HUES6 (cell line): ENCODE measurements at regions not wholly inside any gene's neighbourhood (a gene's known extent, or its start where the extent isn't known, plus 50 kb on each side); places are given as distances from the start of the nearest gene placed in this dataset.

ENCODE experiments used
- H3K27ac ChIP-seq: 2 replicates; pipeline ENCODE4 v1.7.0; 2013; ENCODE audit warnings: low read depth, mild to moderate bottlenecking, low read length, inconsistent platforms
- H3K27me3 ChIP-seq: 2 replicates; pipeline ENCODE4 v1.6.1; 2013; ENCODE audit warnings: low read length; ENCODE audit not compliant: control insufficient read depth, insufficient read depth
- H3K36me3 ChIP-seq: 2 replicates; pipeline ENCODE4 v1.6.1; 2013; ENCODE audit warnings: low read length; ENCODE audit not compliant: control insufficient read depth, insufficient read depth
- H3K4me1 ChIP-seq: 2 replicates; pipeline ENCODE4 v1.6.1; 2013; ENCODE audit warnings: low read length; ENCODE audit not compliant: control insufficient read depth, insufficient read depth
- H3K4me3 ChIP-seq: 2 replicates; pipeline ENCODE4 v1.5.1; 2013; ENCODE audit warnings: low read depth, low read length
- H3K9ac ChIP-seq: one replicate; pipeline ENCODE4 v1.6.1; 2013; ENCODE audit warnings: mild to moderate bottlenecking, low read length
- H3K9me3 ChIP-seq: 2 replicates; pipeline ENCODE4 v1.6.1; 2013; ENCODE audit warnings: low read depth, low read length; ENCODE audit not compliant: control insufficient read depth, insufficient read depth

GRCh38 chr17:71107136-71107535, 937.8 kb downstream of the KCNJ2 start:
- no peak overlapping the region for H3K4me3 ChIP-seq
- H3K27me3 ChIP-seq, result no peaks in the 10 kb centered on the region
- H3K9ac ChIP-seq, result no peak overlapping the region
- no peaks in the 10 kb centered on the region for H3K9me3 ChIP-seq
- H3K27ac ChIP-seq, result no peak overlapping the region
- no peaks in the 10 kb centered on the region for H3K36me3 ChIP-seq
- H3K4me1 ChIP-seq, result peaks cover 3% of the 10 kb centered on the region; the same call in 1 of the 2 replicates

GRCh38 chr17:71109697-71110096, 940.4 kb downstream of the KCNJ2 start:
- H3K4me1 ChIP-seq, result no peaks in the 10 kb centered on the region
- no peaks in the 10 kb centered on the region for H3K9me3 ChIP-seq
- no peaks in the 10 kb centered on the region for H3K27me3 ChIP-seq
- no peak overlapping the region for H3K4me3 ChIP-seq
- H3K9ac ChIP-seq, result no peak overlapping the region
- no peak overlapping the region for H3K27ac ChIP-seq
- no peaks in the 10 kb centered on the region for H3K36me3 ChIP-seq

GRCh38 chr17:71110326-71110725, 941.0 kb downstream of the KCNJ2 start:
- no peak overlapping the region for H3K9ac ChIP-seq
- H3K4me3 ChIP-seq, result no peak overlapping the region
- H3K27ac ChIP-seq, result no peak overlapping the region
- no peaks in the 10 kb centered on the region for H3K36me3 ChIP-seq
- H3K9me3 ChIP-seq, result no peaks in the 10 kb centered on the region
- H3K4me1 ChIP-seq, result no peaks in the 10 kb centered on the region
- no peaks in the 10 kb centered on the region for H3K27me3 ChIP-seq

- no peak overlapping the region for H3K9ac ChIP-seq
- H3K9me3 ChIP-seq, result no peaks in the 10 kb centered on the region
- H3K27me3 ChIP-seq, result no peaks in the 10 kb centered on the region
- no peaks in the 10 kb centered on the region for H3K4me1 ChIP-seq
- H3K27ac ChIP-seq, result no peak overlapping the region
- H3K4me3 ChIP-seq, result no peak overlapping the region
- H3K36me3 ChIP-seq, result no peaks in the 10 kb centered on the region
These were observed 942.1 kb downstream of the KCNJ2 start for GRCh38 chr17:71111460-71111859.

GRCh38 chr17:71111934-71112333, 942.6 kb downstream of the KCNJ2 start:
- Histone ChIP-seq H3K27ac (no peak overlapping the region), H3K9ac (no peak overlapping the region), H3K4me3 (no peak overlapping the region), H3K36me3 (no peaks in the 10 kb centered on the region), H3K4me1 (no peaks in the 10 kb centered on the region), H3K27me3 (no peaks in the 10 kb centered on the region), H3K9me3 (no peaks in the 10 kb centered on the region)

GRCh38 chr17:71113347-71113746, 944.0 kb downstream of the KCNJ2 start:
- Histone ChIP-seq H3K27ac (no peak overlapping the region), H3K9ac (no peak overlapping the region), H3K9me3 (no peaks in the 10 kb centered on the region), H3K4me1 (no peaks in the 10 kb centered on the region), H3K27me3 (no peaks in the 10 kb centered on the region), H3K4me3 (no peak overlapping the region), H3K36me3 (no peaks in the 10 kb centered on the region)

GRCh38 chr17:71114911-71115668, 945.8 kb downstream of the KCNJ2 start:
- Histone ChIP-seq H3K9me3 (no peaks in the 10 kb centered on the region), H3K4me3 (no peak overlapping the region), H3K9ac (no peak overlapping the region), H3K4me1 (no peaks in the 10 kb centered on the region), H3K36me3 (no peaks in the 10 kb centered on the region), H3K27me3 (no peaks in the 10 kb centered on the region), H3K27ac (no peak overlapping the region)

- no peak overlapping the region for H3K27ac ChIP-seq
- no peaks in the 10 kb centered on the region for H3K27me3 ChIP-seq
- H3K36me3 ChIP-seq, result no peaks in the 10 kb centered on the region
- H3K9ac ChIP-seq, result no peak overlapping the region
- H3K9me3 ChIP-seq, result no peaks in the 10 kb centered on the region
- no peaks in the 10 kb centered on the region for H3K4me1 ChIP-seq
- H3K4me3 ChIP-seq, result no peak overlapping the region
These were observed 946.3 kb downstream of the KCNJ2 start for GRCh38 chr17:71115669-71115972.

GRCh38 chr17:71117466-71117865, 948.1 kb downstream of the KCNJ2 start:
- peaks cover 4% of the 10 kb centered on the region; the same call in 1 of the 2 replicates for H3K9me3 ChIP-seq
- H3K9ac ChIP-seq, result no peak overlapping the region
- H3K36me3 ChIP-seq, result no peaks in the 10 kb centered on the region
- H3K27me3 ChIP-seq, result no peaks in the 10 kb centered on the region
- no peak overlapping the region for H3K4me3 ChIP-seq
- no peaks in the 10 kb centered on the region for H3K4me1 ChIP-seq
- H3K27ac ChIP-seq, result no peak overlapping the region

- Histone ChIP-seq H3K27me3 (no peaks in the 10 kb centered on the region), H3K36me3 (no peaks in the 10 kb centered on the region), H3K9me3 (peaks cover 4% of the 10 kb centered on the region; the same call in 1 of the 2 replicates), H3K27ac (no peak overlapping the region), H3K9ac (no peak overlapping the region), H3K4me1 (no peaks in the 10 kb centered on the region), H3K4me3 (no peak overlapping the region)
These were observed 948.7 kb downstream of the KCNJ2 start for GRCh38 chr17:71118039-71118438.

- no peak overlapping the region for H3K9ac ChIP-seq
- H3K4me1 ChIP-seq, result no peaks in the 10 kb centered on the region
- H3K4me3 ChIP-seq, result no peak overlapping the region
- H3K36me3 ChIP-seq, result no peaks in the 10 kb centered on the region
- no peaks in the 10 kb centered on the region for H3K9me3 ChIP-seq
- no peaks in the 10 kb centered on the region for H3K27me3 ChIP-seq
- no peak overlapping the region for H3K27ac ChIP-seq
These were observed 958.1 kb downstream of the KCNJ2 start for GRCh38 chr17:71127416-71127815.
